ENCODE measurements at regions not wholly inside any gene's neighbourhood (a gene's known extent, or its start where the extent isn't known, plus 50 kb on each side); places are given as distances from the start of the nearest gene placed in this dataset.
"Not testable (repeated sequence)": the region's sequence is repeated elsewhere in the genome, so short reads cannot be mapped to it uniquely, and the experiment has no call there.

- no peak for DNase-seq
Measured at GRCh38 chr19:28612275-28612769, 600.6 kb downstream of the UQCRFS1 start.

- not testable (repeated sequence) for DNase-seq
Measured at GRCh38 chr19:28611227-28611914, 601.6 kb downstream of the UQCRFS1 start.

- DNase-seq: no peak
Measured at GRCh38 chr19:28610731-28611130, 602.2 kb downstream of the UQCRFS1 start.

DNA sequence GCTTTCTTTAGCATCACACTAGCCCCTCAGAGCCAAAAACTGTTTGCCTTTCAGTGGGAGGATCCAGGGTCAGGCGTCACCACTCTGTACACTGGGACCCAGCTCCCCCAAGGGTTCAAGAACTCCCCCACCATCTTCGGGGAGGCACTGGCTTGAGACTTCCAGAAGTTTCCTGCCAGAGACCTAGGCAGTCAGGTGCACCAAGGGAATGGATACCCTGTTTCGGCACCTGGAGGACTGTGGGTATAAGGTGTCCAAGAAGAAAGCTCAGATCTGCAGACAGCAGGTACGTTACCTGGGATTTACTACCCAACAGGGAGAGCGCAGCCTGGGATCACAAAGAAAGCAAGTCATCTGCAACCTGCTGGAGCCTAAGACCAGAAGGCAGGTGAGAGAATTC, 603.0 kb downstream of the UQCRFS1 start:
- DNase-seq: no peak

GRCh38 chr19:28609091-28609755, 603.7 kb downstream of the UQCRFS1 start:
- DNase-seq: no peak

GRCh38 chr19:28608292-28608691, 604.7 kb downstream of the UQCRFS1 start:
- no peak for DNase-seq

GRCh38 chr19:28607066-28607583, 605.8 kb downstream of the UQCRFS1 start:
- DNase-seq: no peak

DNA sequence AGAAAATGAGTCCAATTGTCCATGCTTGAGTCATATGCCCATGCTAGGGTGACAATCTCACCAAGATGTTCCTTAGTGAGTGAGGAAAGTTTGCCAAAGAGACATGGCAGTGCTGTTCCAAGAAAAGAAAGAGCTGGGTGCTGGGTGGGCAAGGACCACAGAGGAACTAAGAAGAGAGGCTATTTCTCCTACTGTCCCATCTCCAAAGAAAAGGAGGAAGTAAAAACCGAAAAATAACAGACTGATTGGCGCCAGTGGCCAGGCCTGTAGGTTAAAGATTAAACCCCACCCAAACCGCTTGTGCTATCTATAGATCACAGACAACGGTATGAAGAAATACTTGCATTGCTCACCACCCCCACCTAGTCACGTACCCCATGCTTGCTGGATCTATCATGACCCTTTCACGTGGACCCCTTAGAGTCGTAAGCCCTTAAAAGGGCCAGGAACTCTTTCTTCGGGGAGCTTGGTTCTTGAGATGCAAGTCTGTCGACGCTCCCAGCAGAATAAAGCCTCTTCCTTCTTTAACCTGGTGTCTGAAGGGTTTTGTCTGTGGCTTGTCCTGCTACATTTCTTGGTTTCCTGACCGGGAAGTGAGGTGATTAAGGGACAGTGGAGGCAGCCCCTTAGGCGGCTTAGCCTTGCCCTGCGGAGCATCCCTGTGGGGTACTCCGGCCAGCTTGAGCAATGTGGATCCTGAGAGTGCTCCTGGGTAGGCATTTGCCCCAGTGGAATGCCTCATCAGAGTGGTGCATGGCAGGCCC, 606.5 kb downstream of the UQCRFS1 start:
- no peak for DNase-seq

DNA sequence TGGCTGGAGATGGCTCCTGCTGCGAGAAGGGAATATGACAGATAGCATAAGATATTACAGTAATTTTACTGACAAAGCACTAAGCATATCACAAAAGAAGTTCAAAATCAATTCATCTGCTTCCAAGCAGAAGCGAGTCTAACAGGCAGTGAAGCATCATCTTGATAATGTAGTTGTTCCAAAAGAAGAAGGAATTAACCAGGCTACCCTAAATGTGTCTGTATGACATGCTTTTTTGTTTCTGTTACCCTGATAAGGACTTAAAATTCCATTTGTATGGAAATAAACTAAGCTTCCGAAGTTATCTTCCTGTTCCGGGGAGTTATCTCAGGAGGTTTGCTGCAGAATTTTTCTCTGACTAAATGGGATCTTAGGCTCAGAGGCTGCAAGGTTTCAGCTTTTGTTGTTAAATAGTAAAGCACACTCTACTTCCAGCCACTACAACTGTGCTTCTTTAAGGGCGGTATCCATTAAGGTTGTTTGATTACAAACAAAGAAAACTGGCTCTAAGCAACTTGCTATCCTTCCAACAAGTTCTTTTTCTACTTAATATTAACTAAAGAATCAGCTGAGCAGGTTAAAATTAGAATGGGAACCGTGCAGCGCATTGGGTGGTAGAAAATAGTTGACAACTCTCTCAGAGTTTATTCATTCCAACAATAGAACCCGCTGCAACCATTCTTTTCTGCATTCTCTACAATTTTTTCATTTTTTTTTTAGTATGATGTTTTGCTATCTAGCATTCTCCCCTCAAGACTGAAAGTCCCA, 607.3 kb downstream of the UQCRFS1 start:
- no peak for DNase-seq

GRCh38 chr19:28603453-28603852, 609.5 kb downstream of the UQCRFS1 start:
- DNase-seq: no peak

DNA sequence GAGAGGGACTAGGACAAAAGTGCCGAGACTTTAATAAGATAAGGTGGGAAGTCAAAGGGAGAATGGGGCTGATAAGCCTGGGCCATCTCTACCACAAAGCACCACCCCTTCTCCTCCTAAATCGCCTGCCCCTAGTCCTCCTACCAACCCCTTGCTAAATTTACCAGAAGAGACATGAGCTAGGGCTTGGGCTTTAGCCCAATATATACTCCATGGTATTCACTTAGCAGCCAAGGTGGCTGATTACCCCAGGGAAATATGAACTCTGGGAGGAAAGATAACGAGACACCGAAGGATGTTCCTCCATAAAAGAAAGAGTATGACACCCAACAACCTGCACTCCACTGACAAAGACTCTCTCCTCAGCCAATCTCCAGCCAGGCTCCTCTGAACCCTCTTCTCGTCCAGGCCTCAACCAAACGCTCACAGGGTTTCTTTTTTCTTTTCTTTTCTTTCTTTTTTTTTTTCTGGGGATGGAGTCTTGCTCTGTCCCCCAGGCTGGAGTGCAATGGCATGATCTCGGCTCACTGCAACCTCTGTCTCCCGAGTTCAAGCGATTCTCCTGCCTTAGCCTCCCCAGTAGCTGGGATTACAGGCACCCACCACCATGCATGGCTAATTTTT, 610.2 kb downstream of the UQCRFS1 start:
- no peak for DNase-seq

DNA sequence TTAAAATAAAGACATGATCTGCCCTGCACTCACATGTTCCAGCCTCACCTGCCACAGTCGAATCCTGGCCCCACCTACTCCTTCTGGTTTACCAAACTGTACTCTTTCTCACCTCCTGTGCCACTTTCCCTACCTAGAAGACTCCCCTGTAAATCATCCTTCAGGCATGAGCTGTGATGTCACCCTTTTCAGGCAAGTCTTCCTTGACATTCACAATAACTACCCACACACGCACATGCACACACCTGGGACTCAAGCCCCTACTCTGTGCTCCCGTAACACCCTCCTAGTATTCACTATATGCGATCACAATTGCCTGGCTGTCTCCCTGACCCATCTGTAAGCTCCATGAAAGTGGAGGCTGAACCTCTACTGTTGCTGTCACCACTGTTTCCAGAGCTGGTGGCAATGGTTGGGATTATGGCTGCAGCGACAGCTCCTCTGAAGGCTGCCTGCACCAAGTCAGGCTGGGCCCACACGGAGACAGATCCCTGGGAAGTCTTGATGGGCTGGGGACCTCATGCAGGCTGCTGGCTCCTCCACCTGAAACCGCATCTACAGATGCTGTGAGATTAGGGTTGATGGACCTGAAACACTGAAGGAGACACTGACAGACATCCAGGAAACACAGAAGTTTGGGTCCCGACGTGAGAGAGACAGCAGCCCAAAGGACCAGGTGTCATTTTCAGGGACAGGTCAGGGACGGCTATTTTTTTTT, 611.1 kb downstream of the UQCRFS1 start:
- no peak for DNase-seq

DNA sequence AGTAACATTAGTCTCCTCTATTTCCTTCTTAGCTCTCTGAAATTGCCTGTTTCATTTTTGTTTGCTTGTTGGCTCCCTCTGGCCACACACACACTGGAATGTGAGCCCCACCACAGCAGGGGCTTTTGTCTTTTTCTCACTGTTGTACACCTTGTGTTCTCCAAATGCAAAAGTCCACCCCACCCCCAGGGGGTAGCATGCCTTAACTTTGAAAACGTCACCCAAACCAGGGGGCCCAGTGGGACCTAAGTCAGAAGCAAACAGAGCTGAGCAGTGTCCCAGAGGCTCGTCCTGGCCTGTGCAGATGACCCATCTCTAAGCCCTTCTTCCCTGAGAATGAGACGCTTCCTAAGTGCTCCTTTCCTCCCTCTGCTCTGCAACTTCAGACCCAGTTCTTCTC, 614.1 kb downstream of the UQCRFS1 start:
- DNase-seq: no peak

GRCh38 chr19:28596561-28597071, 616.3 kb downstream of the UQCRFS1 start:
- no peak for DNase-seq

DNA sequence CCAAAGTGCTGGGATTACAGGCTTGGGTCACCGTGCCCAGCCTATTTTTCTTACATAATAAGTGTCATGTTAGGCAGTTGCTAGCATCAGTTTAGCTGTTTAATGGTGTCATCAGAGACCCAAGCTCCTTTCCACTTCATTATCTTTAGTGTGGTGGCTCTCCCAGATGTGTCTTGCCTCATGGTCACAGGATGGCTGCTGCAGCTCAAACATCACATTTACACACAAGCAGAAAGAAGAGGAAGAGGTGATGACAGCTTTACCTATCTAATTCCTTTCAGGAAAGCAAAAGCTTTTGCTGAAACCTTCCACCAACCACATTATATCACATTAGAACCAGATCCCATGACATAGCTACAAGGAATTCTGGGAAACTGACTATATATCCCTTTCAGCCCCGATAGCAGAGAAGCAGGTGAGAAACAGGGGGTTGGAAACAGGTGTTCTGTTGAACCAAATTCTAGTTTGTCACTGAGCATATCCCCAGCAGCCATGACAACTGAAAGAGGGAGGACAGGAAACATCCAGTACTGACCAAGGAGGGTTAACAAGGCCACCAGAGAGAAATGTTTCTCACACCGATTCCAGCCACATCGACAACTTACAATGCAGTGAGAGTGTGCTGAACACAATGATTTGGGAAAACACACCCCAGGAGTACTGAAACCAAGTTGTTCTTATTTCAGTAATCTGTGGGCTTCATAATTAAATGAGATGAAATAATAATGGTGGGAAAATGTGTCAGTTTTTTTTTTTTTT, 617.0 kb downstream of the UQCRFS1 start:
- no peak for DNase-seq

DNA sequence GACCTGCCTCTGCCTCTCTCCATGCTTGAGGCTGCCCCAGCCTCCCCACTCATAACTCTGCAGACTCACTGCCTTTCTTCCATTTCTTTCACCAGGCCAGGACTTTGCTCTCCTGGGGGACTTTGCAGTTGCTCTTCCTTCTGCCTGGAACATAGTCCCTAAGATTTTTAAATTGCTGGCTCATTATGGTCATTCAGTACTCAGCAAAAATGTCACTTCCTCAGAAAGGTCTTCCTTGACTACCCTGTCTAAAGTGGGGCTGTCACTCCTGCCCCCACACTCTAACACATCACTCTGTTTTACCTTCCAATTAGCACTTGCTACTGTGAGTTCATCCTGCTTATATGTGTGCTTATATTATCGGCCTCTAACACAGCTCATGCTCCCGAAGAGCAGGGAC, 618.2 kb downstream of the UQCRFS1 start:
- DNase-seq: no peak

DNA sequence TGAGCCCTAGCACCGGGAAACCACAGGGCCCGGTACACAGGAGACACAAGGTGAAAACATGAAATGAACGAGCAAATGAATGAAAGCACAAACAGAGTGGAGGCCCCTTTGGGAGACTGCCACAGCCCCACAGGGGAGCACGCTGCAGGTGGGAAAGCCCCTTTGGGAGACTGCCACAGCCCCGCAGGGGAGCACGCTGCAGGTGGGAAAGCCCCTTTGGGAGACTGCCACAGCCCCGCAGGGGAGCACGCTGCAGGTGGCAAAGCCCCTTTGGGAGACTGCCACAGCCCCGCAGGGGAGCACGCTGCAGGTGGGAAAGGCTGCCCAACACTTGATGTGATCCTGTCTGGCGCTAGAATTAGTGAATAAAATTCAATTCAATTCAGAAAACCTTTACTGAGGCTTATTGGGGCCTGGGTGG, 623.0 kb downstream of the UQCRFS1 start:
- DNase-seq: not testable (repeated sequence)

DNA sequence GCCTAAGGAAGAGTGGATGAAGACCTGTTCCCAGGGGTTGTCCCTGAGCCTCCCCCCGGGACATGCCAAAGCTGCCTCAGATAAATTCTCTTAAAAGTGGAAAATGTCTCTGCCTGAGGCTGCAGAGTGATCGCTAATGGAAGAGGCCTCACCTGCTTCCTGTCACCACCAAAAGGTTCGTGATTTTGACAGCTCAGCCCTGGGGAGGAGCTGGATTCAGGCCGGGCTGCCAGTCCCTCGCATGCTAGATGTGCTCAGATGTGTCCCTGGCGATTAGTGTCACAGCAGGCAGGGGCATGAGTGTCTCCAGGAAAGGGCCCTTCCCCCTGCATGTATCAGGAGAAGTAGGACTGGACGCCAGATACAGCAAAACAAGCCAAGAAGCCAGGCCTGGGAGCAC, 626.5 kb downstream of the UQCRFS1 start:
- no peak for DNase-seq

GRCh38 chr19:28585796-28586195, 627.2 kb downstream of the UQCRFS1 start:
- no peak for DNase-seq

- no peak for DNase-seq
Measured at GRCh38 chr19:28583713-28584112, 629.2 kb downstream of the UQCRFS1 start.

GRCh38 chr19:28583242-28583641, 629.7 kb downstream of the UQCRFS1 start:
- no peak for DNase-seq
